Loucy (cell line): ENCODE measurements at regions not wholly inside any gene's neighbourhood (a gene's known extent, or its start where the extent isn't known, plus 50 kb on each side); places are given as distances from the start of the nearest gene placed in this dataset.
"Not testable (repeated sequence)": the region's sequence is repeated elsewhere in the genome, so short reads cannot be mapped to it uniquely, and the experiment has no call there.

ENCODE experiments used
- H2AFZ ChIP-seq: fragments of 200-600 bp; sonication (generic); 2 replicates; pipeline ENCODE4 v1.6.0; 2016; ENCODE audit warnings: antibody characterized with exemption, mild to moderate bottlenecking, low read length, moderate library complexity
- H3F3A ChIP-seq: fragments of 200-600 bp; 2 replicates; pipeline ENCODE4 v1.6.0; 2016; ENCODE audit warnings: antibody characterized with exemption, low read depth, mild to moderate bottlenecking
- H3K27me3 ChIP-seq: fragments of 200-600 bp; sonication (generic); 2 replicates; pipeline ENCODE4 v1.6.1; 2014; ENCODE audit warnings: low read length, mild to moderate bottlenecking; ENCODE audit not compliant: insufficient read depth, poor library complexity, severe bottlenecking
- H3K36me3 ChIP-seq: fragments of 200-600 bp; sonication (generic); 2 replicates; pipeline ENCODE4 v1.6.1; 2016; ENCODE audit warnings: low read length; ENCODE audit not compliant: insufficient read depth
- H3K4me1 ChIP-seq: fragments of 200-600 bp; sonication (generic); 2 replicates; pipeline ENCODE4 v1.5.1; 2014; ENCODE audit warnings: low read length, mild to moderate bottlenecking; ENCODE audit not compliant: insufficient read depth, poor library complexity, severe bottlenecking
- H3K4me2 ChIP-seq: fragments of 200-600 bp; sonication (generic); 2 replicates; pipeline ENCODE4 v1.6.0; 2014; ENCODE audit warnings: antibody characterized with exemption, low read length, low read depth, mild to moderate bottlenecking; ENCODE audit not compliant: poor library complexity, severe bottlenecking
- H3K4me3 ChIP-seq: fragments of 200-600 bp; sonication (generic); 2 replicates; pipeline ENCODE4 v1.5.1; 2014; ENCODE audit warnings: low read length, mild to moderate bottlenecking, mixed read lengths; ENCODE audit not compliant: poor library complexity, severe bottlenecking
- H3K79me2 ChIP-seq: fragments of 200-600 bp; sonication (generic); 2 replicates; pipeline ENCODE4 v1.6.1; 2014; ENCODE audit warnings: low read length; ENCODE audit not compliant: insufficient read depth
- H3K9ac ChIP-seq: fragments of 200-600 bp; sonication (generic); 2 replicates; pipeline ENCODE4 v1.6.0; 2014; ENCODE audit warnings: mild to moderate bottlenecking, low read depth, low read length, moderate library complexity; ENCODE audit not compliant: poor library complexity, severe bottlenecking
- H3K9me2 ChIP-seq: fragments of 200-600 bp; sonication (generic); replicated peaks from 2 replicates; pipeline ENCODE4 v1.6.1; 2016; ENCODE audit warnings: low read depth, low read length, mixed read lengths
- H3K9me3 ChIP-seq: fragments of 200-600 bp; sonication (generic); 2 replicates; pipeline ENCODE4 v1.6.1; 2014; ENCODE audit warnings: mild to moderate bottlenecking, antibody characterized with exemption, low read length, low read depth; ENCODE audit not compliant: insufficient read depth
- H4K20me1 ChIP-seq: fragments of 200-600 bp; sonication (generic); 2 replicates; pipeline ENCODE4 v1.6.0; 2014; ENCODE audit warnings: antibody characterized with exemption, low read length, mild to moderate bottlenecking; ENCODE audit not compliant: insufficient read depth, poor library complexity, severe bottlenecking
- EZH2phosphoT487 ChIP-seq: fragments of 200-600 bp; IDR thresholded peaks from 2 replicates; pipeline ENCODE4 v1.6.1; 2018; ENCODE audit warnings: antibody characterized with exemption, mild to moderate bottlenecking, moderate library complexity, borderline replicate concordance
- TF ChIP-seq, protein P1 (sequence below): fragments of 200-600 bp; sonication (generic); conservative IDR thresholded peaks from 2 replicates; pipeline ENCODE4 v1.5.1; 2014; ENCODE audit warnings: mild to moderate bottlenecking, antibody characterized with exemption, low read length

DNA sequence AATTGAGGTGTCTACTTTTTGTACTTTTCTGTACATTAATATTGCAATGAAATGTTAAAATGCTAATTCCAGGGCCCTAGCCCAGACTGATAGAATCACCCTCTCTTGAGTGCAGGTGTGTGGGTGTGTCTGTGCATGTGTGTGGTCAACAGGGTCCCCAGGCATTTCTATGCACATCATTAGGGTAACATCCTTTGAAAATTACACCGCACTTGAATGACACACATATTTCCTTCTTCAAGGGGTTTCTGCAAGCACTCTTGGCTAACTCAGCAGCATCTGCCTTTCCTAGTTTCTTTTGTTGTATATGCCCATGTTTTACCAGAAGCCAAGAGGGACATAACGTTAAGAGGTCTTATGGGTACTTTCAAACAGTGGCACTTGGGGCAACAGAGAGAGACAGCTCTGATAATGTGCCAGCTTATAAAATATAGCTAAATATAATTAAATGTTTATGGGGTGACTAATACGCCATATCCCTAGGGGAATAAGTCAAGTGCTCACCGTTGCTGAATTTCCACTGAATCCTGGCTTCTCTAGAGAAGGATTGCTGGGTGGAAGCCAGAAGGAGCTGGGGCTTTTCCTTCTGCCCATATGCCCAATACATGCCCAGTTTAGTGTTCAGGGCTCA lies 54.5 kb upstream of the LRIG1 start:
- H3K36me3 ChIP-seq = no peaks in the 10 kb centered on the region
- no peaks in the 10 kb centered on the region for H3F3A ChIP-seq
- H3K9ac ChIP-seq = no peak overlapping the region
- H3K79me2 ChIP-seq = no peaks in the 10 kb centered on the region
- no peak overlapping the region for H2AFZ ChIP-seq
- no peaks in the 10 kb centered on the region for H4K20me1 ChIP-seq
- no peak for TF ChIP-seq EZH2phosphoT487
- TF ChIP-seq, protein P1, sequence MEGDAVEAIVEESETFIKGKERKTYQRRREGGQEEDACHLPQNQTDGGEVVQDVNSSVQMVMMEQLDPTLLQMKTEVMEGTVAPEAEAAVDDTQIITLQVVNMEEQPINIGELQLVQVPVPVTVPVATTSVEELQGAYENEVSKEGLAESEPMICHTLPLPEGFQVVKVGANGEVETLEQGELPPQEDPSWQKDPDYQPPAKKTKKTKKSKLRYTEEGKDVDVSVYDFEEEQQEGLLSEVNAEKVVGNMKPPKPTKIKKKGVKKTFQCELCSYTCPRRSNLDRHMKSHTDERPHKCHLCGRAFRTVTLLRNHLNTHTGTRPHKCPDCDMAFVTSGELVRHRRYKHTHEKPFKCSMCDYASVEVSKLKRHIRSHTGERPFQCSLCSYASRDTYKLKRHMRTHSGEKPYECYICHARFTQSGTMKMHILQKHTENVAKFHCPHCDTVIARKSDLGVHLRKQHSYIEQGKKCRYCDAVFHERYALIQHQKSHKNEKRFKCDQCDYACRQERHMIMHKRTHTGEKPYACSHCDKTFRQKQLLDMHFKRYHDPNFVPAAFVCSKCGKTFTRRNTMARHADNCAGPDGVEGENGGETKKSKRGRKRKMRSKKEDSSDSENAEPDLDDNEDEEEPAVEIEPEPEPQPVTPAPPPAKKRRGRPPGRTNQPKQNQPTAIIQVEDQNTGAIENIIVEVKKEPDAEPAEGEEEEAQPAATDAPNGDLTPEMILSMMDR = no peak
- no peaks in the 10 kb centered on the region for H3K9me2 ChIP-seq
- no peak overlapping the region for H3K4me2 ChIP-seq
- H3K27me3 ChIP-seq = no peaks in the 10 kb centered on the region
- H3K4me1 ChIP-seq = no peaks in the 10 kb centered on the region
- H3K9me3 ChIP-seq = peaks cover 4% of the 10 kb centered on the region; the same call in 1 of the 2 replicates
- no peak overlapping the region for H3K4me3 ChIP-seq

DNA sequence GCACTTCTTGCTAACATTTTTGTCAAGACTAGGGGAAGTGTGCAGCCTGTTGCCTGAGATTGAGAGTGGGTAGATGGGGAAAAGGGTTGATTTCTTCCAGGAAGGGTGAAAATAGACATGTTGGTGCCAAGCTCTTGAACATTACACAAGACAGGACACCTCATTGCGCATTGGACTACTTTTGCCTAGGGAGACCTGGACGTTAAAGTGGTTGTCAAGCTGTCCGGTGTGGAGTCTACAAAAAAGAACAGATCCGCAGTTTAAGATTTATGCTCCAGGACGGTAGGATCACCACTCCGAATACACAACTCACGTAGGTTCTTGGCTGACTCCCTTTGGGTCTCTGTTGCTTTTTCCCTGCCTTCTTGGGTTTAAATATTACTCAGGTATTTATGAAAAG lies 56.3 kb upstream of the LRIG1 start:
- Histone ChIP-seq H3K9ac (no peak overlapping the region), H4K20me1 (no peaks in the 10 kb centered on the region), H3K79me2 (no peaks in the 10 kb centered on the region), H2AFZ (no peak overlapping the region), H3K27me3 (no peaks in the 10 kb centered on the region), H3K4me3 (no peak overlapping the region), H3K4me2 (no peak overlapping the region), H3K9me3 (peaks cover 5% of the 10 kb centered on the region; the same call in 1 of the 2 replicates), H3F3A (no peaks in the 10 kb centered on the region), H3K9me2 (no peaks in the 10 kb centered on the region), H3K4me1 (no peaks in the 10 kb centered on the region), H3K36me3 (no peaks in the 10 kb centered on the region)
- TF ChIP-seq, protein P1 = no peak
- no peak for TF ChIP-seq EZH2phosphoT487

DNA sequence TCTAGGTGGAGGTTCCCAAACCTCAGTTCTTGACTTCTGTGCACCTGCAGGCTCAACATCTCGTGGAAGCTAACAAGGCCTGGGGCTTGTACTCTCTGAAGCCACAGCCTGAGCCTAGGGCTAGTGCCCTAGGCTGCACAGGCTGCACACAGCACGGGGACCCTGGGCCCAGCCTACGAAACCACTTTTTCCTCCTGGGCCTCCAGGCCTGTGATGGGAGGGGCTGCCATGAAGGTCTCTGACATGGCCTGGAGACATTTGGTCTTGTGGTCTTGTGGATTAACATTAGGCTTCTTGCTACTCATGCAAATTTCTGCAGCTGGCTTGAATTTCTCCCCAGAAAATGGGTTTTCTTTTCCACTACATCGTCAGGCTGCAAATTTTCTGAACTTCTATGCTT lies 59.1 kb upstream of the LRIG1 start:
- not testable (repeated sequence) for H3K79me2 ChIP-seq, H3K9me3 ChIP-seq, H3K36me3 ChIP-seq, H3K9me2 ChIP-seq, H3K9ac ChIP-seq, H3F3A ChIP-seq, H2AFZ ChIP-seq, H3K4me1 ChIP-seq, H3K4me2 ChIP-seq, H3K27me3 ChIP-seq, H4K20me1 ChIP-seq, H3K4me3 ChIP-seq

DNA sequence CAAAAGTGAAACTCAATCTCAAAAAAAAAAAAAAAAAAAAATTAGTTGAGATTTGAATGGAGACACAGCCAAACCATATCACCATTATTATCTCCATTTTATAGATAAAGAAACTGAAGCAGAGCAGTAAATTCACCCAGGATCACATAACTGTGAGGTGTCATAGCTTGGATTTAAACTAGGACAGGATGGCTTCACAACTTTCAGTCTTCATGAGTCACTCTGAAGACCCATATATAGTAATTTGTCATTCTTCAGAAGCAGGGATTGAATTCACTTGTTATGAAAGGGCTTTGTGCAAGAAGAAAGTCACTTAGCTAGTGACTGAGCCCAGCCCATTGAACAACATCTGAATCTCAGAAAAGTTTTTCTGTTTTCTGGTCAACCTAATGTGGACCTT lies 60.5 kb upstream of the LRIG1 start:
- no peak overlapping the region for H3K9ac ChIP-seq
- no peak overlapping the region for H2AFZ ChIP-seq
- H4K20me1 ChIP-seq = no peaks in the 10 kb centered on the region
- H3K4me1 ChIP-seq = no peaks in the 10 kb centered on the region
- no peaks in the 10 kb centered on the region for H3K36me3 ChIP-seq
- no peaks in the 10 kb centered on the region for H3F3A ChIP-seq
- no peaks in the 10 kb centered on the region for H3K9me2 ChIP-seq
- no peaks in the 10 kb centered on the region for H3K79me2 ChIP-seq
- H3K9me3 ChIP-seq = peaks cover 5% of the 10 kb centered on the region; the same call in 1 of the 2 replicates
- no peak overlapping the region for H3K4me3 ChIP-seq
- TF ChIP-seq, protein P1 = no peak
- TF ChIP-seq EZH2phosphoT487 = no peak
- H3K27me3 ChIP-seq = no peaks in the 10 kb centered on the region
- H3K4me2 ChIP-seq = no peak overlapping the region
